WI38 (cell line): ENCODE measurements at regions not wholly inside any gene's neighbourhood (a gene's known extent, or its start where the extent isn't known, plus 50 kb on each side); places are given as distances from the start of the nearest gene placed in this dataset.

Experiments used
- H3K4me3 ChIP-seq: 2 replicates; pipeline ENCODE4 v1.5.1; 2011; ENCODE audit warnings: low read depth, mild to moderate bottlenecking, control low read depth, low read length
- CTCF ChIP-seq: IDR thresholded peaks from 2 replicates; pipeline ENCODE4 v1.5.1; 2012; ENCODE audit warnings: low read depth, mild to moderate bottlenecking, control low read depth, low read length

- peak; percentile 28; the same call in 1 of the 2 replicates for TF ChIP-seq CTCF
- no peak overlapping the region for H3K4me3 ChIP-seq
Observed at GRCh38 chr2:105576440-105577241, 168.1 kb upstream of the NCK2 start.

- TF ChIP-seq CTCF: no peak
Observed at GRCh38 chr2:105576050-105576439, 168.7 kb upstream of the NCK2 start.

GRCh38 chr2:105575499-105576025 lies 169.2 kb upstream of the NCK2 start:
- TF ChIP-seq CTCF: no peak
- H3K4me3 ChIP-seq: peak overlapping the region; percentile 18; the same call in 1 of the 2 replicates

More at GRCh38 chr2:105576050-105576439, 168.7 kb upstream of the NCK2 start:
- H3K4me3 ChIP-seq: no peak overlapping the region

GRCh38 chr2:105574796-105575344 lies 169.8 kb upstream of the NCK2 start:
- no peak overlapping the region for H3K4me3 ChIP-seq
- no peak for TF ChIP-seq CTCF

GRCh38 chr2:105573910-105574655 lies 170.6 kb upstream of the NCK2 start:
- no peak overlapping the region for H3K4me3 ChIP-seq
- no peak for TF ChIP-seq CTCF

- H3K4me3 ChIP-seq: no peak overlapping the region
Observed at GRCh38 chr2:105573490-105573889, 171.2 kb upstream of the NCK2 start.

More at GRCh38 chr2:105573490-105573889, 171.2 kb upstream of the NCK2 start:
- TF ChIP-seq CTCF: no peak
